Neuronal stem cell (in vitro differentiated cells): ENCODE measurements at regions not wholly inside any gene's neighbourhood (a gene's known extent, or its start where the extent isn't known, plus 50 kb on each side); places are given as distances from the start of the nearest gene placed in this dataset.

Experiments
- DNase-seq: peaks from one replicate; pipeline ENCODE4 v3.0.0-alpha.2; 2013; ENCODE audit warnings: low spot score
- H2AFZ ChIP-seq: one replicate; pipeline ENCODE4 v1.6.1; 2013; ENCODE audit warnings: mild to moderate bottlenecking, low read length, inconsistent platforms
- H2AK5ac ChIP-seq: 2 replicates; pipeline ENCODE4 v1.6.1; 2013; ENCODE audit warnings: low read depth, mild to moderate bottlenecking, inconsistent platforms, low read length, moderate library complexity, mixed read lengths
- H2BK120ac ChIP-seq: 2 replicates; pipeline ENCODE4 v1.6.1; 2013; ENCODE audit warnings: low read depth, mild to moderate bottlenecking, inconsistent platforms, low read length, moderate library complexity, mixed read lengths
- H2BK12ac ChIP-seq: one replicate; pipeline ENCODE4 v1.6.1; 2013; ENCODE audit warnings: low read length, inconsistent platforms
- H2BK15ac ChIP-seq: 2 replicates; pipeline ENCODE4 v1.6.1; 2013; ENCODE audit warnings: mild to moderate bottlenecking, low read length, inconsistent platforms, mixed read lengths
- H2BK5ac ChIP-seq: one replicate; pipeline ENCODE4 v1.6.1; 2013; ENCODE audit warnings: inconsistent platforms, mild to moderate bottlenecking, low read length, moderate library complexity
- H3K14ac ChIP-seq: one replicate; pipeline ENCODE4 v1.6.1; 2013; ENCODE audit warnings: low read length, inconsistent platforms
- H3K18ac ChIP-seq: 2 replicates; pipeline ENCODE4 v1.6.1; 2013; ENCODE audit warnings: low read length, inconsistent platforms
- H3K23ac ChIP-seq: 2 replicates; pipeline ENCODE4 v1.6.1; 2013; ENCODE audit warnings: low read depth, mild to moderate bottlenecking, mixed read lengths, low read length, inconsistent platforms; ENCODE audit not compliant: poor library complexity
- H3K27ac ChIP-seq: replicated peaks from 3 replicates; pipeline ENCODE4 v1.5.1; 2013; ENCODE audit warnings: low read length, inconsistent platforms
- H3K27me3 ChIP-seq, 3 experiments: 2 replicates each; pipeline ENCODE4 v1.6.1; 2013; ENCODE audit warnings: low read length in 3 of 3, mild to moderate bottlenecking in 2 of 3, inconsistent platforms in 1 of 3, low read depth in 1 of 3, mixed read lengths in 1 of 3, moderate library complexity in 1 of 3; ENCODE audit not compliant: control insufficient read depth in 3 of 3, insufficient read depth in 3 of 3
- H3K36me3 ChIP-seq, 2 donors: replicated peaks in 1 of 2; 2 replicates each; pipeline ENCODE4 v1.6.1; 2013; ENCODE audit warnings: low read length in 2 of 2; ENCODE audit not compliant: control insufficient read depth in 2 of 2, insufficient read depth in 2 of 2
- H3K4ac ChIP-seq: 2 replicates; pipeline ENCODE4 v1.6.1; 2013; ENCODE audit warnings: inconsistent platforms, mild to moderate bottlenecking, low read length, moderate library complexity
- H3K4me1 ChIP-seq, 2 donors: 1 replicate in 1 of 2; 2 replicates in 1 of 2; pipeline ENCODE4 v1.6.1; 2013; ENCODE audit warnings: low read length in 2 of 2, low read depth in 1 of 2; ENCODE audit not compliant: control insufficient read depth in 2 of 2, insufficient read depth in 1 of 2
- H3K4me2 ChIP-seq: one replicate; pipeline ENCODE4 v1.6.1; 2013; ENCODE audit warnings: mild to moderate bottlenecking, low read length, inconsistent platforms; ENCODE audit not compliant: insufficient read depth, poor library complexity, severe bottlenecking
- H3K4me3 ChIP-seq, 2 donors: 2 replicates each; pipeline ENCODE4 v1.5.1; 2013; ENCODE audit warnings: low read length in 2 of 2, mild to moderate bottlenecking in 2 of 2, inconsistent platforms in 1 of 2, moderate library complexity in 1 of 2
- H3K79me1 ChIP-seq: one replicate; pipeline ENCODE4 v1.6.1; 2013; ENCODE audit warnings: low read depth, mild to moderate bottlenecking, inconsistent platforms, low read length, moderate library complexity
- H3K9ac ChIP-seq: one replicate; pipeline ENCODE4 v1.6.1; 2013; ENCODE audit warnings: mild to moderate bottlenecking, low read depth, low read length, inconsistent platforms; ENCODE audit not compliant: poor library complexity
- H3K9me3 ChIP-seq, 2 donors: replicated peaks in 1 of 2; 2 replicates each; pipeline versions ENCODE3 to v1.6.1; 2013; ENCODE audit warnings: low read length in 2 of 2, mild to moderate bottlenecking in 2 of 2, inconsistent platforms in 1 of 2, low read depth in 1 of 2, mixed read lengths in 1 of 2, moderate library complexity in 1 of 2; ENCODE audit not compliant: control insufficient read depth in 2 of 2, insufficient read depth in 1 of 2
- H4K8ac ChIP-seq: one replicate; pipeline ENCODE4 v1.6.1; 2013; ENCODE audit warnings: low read depth, mild to moderate bottlenecking, inconsistent platforms, low read length, moderate library complexity
- H4K91ac ChIP-seq: one replicate; pipeline ENCODE4 v1.6.1; 2013; ENCODE audit warnings: low read length, low read depth, mild to moderate bottlenecking, inconsistent platforms; ENCODE audit not compliant: poor library complexity
- WGBS, 2 donors: extraction: QIAGEN DNeasy Blood & Tissue Kit; methylation state at CpG; one replicate each; pipeline ENCODE4 v1.1.7; 2013; ENCODE audit warnings: missing lambda C conversion rate in 2 of 2, mixed read lengths in 1 of 2; ENCODE audit not compliant: insufficient read length in 2 of 2, insufficient replicate concordance in 1 of 2; ENCODE audit errors: extremely low coverage in 2 of 2; 5-methylcytosine and 5-hydroxymethylcytosine counted together

DNA sequence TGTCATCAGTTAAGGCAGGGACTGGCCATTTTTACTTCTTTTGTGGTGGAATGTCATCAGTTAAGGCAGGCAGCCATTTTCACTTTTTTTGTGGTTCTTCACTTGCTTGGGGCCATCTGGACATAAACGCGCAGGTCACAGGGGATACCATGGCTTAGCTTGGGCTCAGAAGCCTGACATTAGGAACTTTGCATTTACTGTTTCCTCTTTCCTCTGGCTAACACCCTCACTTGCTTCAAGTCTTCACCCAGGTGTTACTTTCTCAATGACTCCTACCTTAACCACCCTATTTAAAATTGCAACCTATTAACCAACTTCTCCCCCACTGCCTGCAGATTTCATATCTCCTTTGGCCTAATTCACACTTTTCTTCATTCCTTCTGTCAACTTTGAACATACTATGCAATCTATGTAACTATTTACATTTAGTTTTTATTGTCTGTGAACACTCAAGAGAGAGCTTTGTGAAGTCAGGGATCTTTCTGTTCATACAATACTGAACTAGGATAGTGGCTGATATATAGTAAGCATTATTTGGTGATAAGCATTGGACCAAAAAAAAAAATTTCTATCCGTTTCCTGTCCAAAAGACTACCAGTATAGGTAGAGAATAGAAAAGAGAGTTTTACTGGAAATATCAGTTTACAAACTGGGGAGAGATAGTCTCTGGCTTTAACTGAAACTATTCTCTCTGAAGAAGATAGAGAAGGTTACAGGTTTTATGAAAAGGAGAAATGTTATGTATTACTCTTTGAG, 600.1 kb upstream of the ZNF804A start:
- no peak for DNase-seq
- H3K79me1 ChIP-seq, result no peaks in the 10 kb centered on the region
- no peak overlapping the region for H2BK5ac ChIP-seq
- H2BK120ac ChIP-seq, result no peak overlapping the region
- H3K27ac ChIP-seq, result no peak overlapping the region
- H3K9me3 ChIP-seq, result no peaks in the 10 kb centered on the region
- H3K4me3 ChIP-seq, result no peak overlapping the region
- no peak overlapping the region for H3K14ac ChIP-seq
- peaks cover 2 to 20% of the 10 kb centered on the region in 2 donors for H3K4me1 ChIP-seq
- H3K4ac ChIP-seq, result no peak overlapping the region
- H4K91ac ChIP-seq, result no peak overlapping the region
- no peak overlapping the region for H2BK15ac ChIP-seq
- no CpG with 5 or more reads among the region's 3 CpGs for WGBS, 2 donors
- H2AFZ ChIP-seq, result no peak overlapping the region
- H2BK12ac ChIP-seq, result no peak overlapping the region
- H2AK5ac ChIP-seq, result no peak overlapping the region
- no peak overlapping the region for H3K23ac ChIP-seq
- H3K4me2 ChIP-seq, result no peak overlapping the region
- H3K36me3 ChIP-seq, result no peaks in the 10 kb centered on the region
- no peaks in the 10 kb centered on the region for H3K27me3 ChIP-seq
- no peak overlapping the region for H3K9ac ChIP-seq
- no peak overlapping the region for H4K8ac ChIP-seq
- no peak overlapping the region for H3K18ac ChIP-seq

- H3K27ac ChIP-seq, result no peak overlapping the region
- H3K23ac ChIP-seq, result no peak overlapping the region
- no peak overlapping the region for H2BK120ac ChIP-seq
- no peaks in the 10 kb centered on the region for H3K36me3 ChIP-seq
- no CpG with 5 or more reads among the region's 1 CpG for WGBS, 2 donors
- H3K9me3 ChIP-seq, result no peaks in the 10 kb centered on the region
- no peak overlapping the region for H3K4me2 ChIP-seq
- H3K14ac ChIP-seq, result no peak overlapping the region
- H3K79me1 ChIP-seq, result no peaks in the 10 kb centered on the region
- H3K4me3 ChIP-seq, result no peak overlapping the region
- H2AK5ac ChIP-seq, result no peak overlapping the region
- H4K91ac ChIP-seq, result no peak overlapping the region
- H4K8ac ChIP-seq, result no peak overlapping the region
- no peak overlapping the region for H2BK12ac ChIP-seq
- no peak overlapping the region for H3K18ac ChIP-seq
- H3K27me3 ChIP-seq, result no peaks in the 10 kb centered on the region
- no peak for DNase-seq
- no peak overlapping the region for H2BK15ac ChIP-seq
- H2AFZ ChIP-seq, result no peak overlapping the region
- H2BK5ac ChIP-seq, result no peak overlapping the region
- H3K9ac ChIP-seq, result no peak overlapping the region
- H3K4ac ChIP-seq, result no peak overlapping the region
- peaks cover 2 to 20% of the 10 kb centered on the region in 2 donors for H3K4me1 ChIP-seq
Measured at GRCh38 chr2:183998797-183999190, 599.5 kb upstream of the ZNF804A start.

GRCh38 chr2:184004289-184004947, 593.9 kb upstream of the ZNF804A start:
- Histone ChIP-seq H2AFZ (peak overlapping the region; percentile 53), H3K9ac (no peak overlapping the region), H3K4me3 (no peak overlapping the region), H3K14ac (no peak overlapping the region), H4K8ac (no peak overlapping the region), H3K4ac (no peak overlapping the region), H3K18ac (no peak overlapping the region), H3K4me1 (no peaks in the 10 kb centered on the region), H2BK15ac (no peak overlapping the region), H2BK5ac (no peak overlapping the region), H3K79me1 (no peaks in the 10 kb centered on the region), H2BK120ac (no peak overlapping the region), H3K23ac (no peak overlapping the region), H3K9me3 (no peaks in the 10 kb centered on the region), H4K91ac (no peak overlapping the region), H2BK12ac (no peak overlapping the region), H3K4me2 (no peak overlapping the region), H3K27me3 (no peaks in the 10 kb centered on the region), H3K27ac (no peak overlapping the region), H3K36me3 (no peaks in the 10 kb centered on the region), H2AK5ac (no peak overlapping the region)
- no CpG with 5 or more reads among the region's 1 CpG for WGBS, 2 donors
- DNase-seq, result no peak

GRCh38 chr2:184004948-184005672, 593.2 kb upstream of the ZNF804A start:
- Histone ChIP-seq H3K23ac (no peak overlapping the region), H3K27ac (no peak overlapping the region), H4K91ac (no peak overlapping the region)

More at GRCh38 chr2:184004948-184005672, 593.2 kb upstream of the ZNF804A start:
- H3K4me3 ChIP-seq, result no peak overlapping the region
- no peak overlapping the region for H2AK5ac ChIP-seq
- H3K36me3 ChIP-seq, result no peaks in the 10 kb centered on the region
- no peak overlapping the region for H2BK5ac ChIP-seq
- WGBS, 2 donors, result no CpG with 5 or more reads among the region's 2 CpGs
- no peaks in the 10 kb centered on the region for H3K27me3 ChIP-seq
- no peak overlapping the region for H3K18ac ChIP-seq
- no peak overlapping the region for H2BK120ac ChIP-seq
- DNase-seq, result no peak
- H3K9me3 ChIP-seq, result no peaks in the 10 kb centered on the region
- H2BK15ac ChIP-seq, result no peak overlapping the region
- no peak overlapping the region for H3K9ac ChIP-seq
- no peak overlapping the region for H3K14ac ChIP-seq
- no peak overlapping the region for H2BK12ac ChIP-seq
- no peak overlapping the region for H3K4ac ChIP-seq
- H4K8ac ChIP-seq, result no peak overlapping the region
- H2AFZ ChIP-seq, result no peak overlapping the region
- no peaks in the 10 kb centered on the region for H3K79me1 ChIP-seq
- no peak overlapping the region for H3K4me2 ChIP-seq
- no peaks in the 10 kb centered on the region for H3K4me1 ChIP-seq
